ENCODE measurements at regions not wholly inside any gene's neighbourhood (a gene's known extent, or its start where the extent isn't known, plus 50 kb on each side); places are given as distances from the start of the nearest gene placed in this dataset.

GRCh38 chr20:40558212-40558611 lies 130.8 kb downstream of the MAFB start:
- H3K4me3 Mint-ChIP-seq: no peak overlapping the region
- H3K27ac Mint-ChIP-seq: no peak overlapping the region
- CTCF ChIA-PET: no interaction called here
- no peak for DNase-seq
- no peak for ATAC-seq
- no peak for TF ChIP-seq CTCF (IDR thresholded peaks at IDR 0.05)
- H3K4me1 Mint-ChIP-seq (ENCODE audit: low read depth): no peaks in the 10 kb centered on the region
- intact Hi-C loops (cut with micrococcal nuclease): no loop called here
- no peaks in the 10 kb centered on the region for H3K36me3 Mint-ChIP-seq (ENCODE audit: low read depth)
- peaks cover 7% of the 10 kb centered on the region for H3K9me3 Mint-ChIP-seq
- POLR2A ChIA-PET: no interaction called here
- peaks cover 2% of the 10 kb centered on the region for H3K27me3 Mint-ChIP-seq

GRCh38 chr20:40551125-40551530 lies 137.9 kb downstream of the MAFB start:
- peaks cover 15% of the 10 kb centered on the region for H3K27me3 Mint-ChIP-seq
- H3K36me3 Mint-ChIP-seq (ENCODE audit: low read depth): no peaks in the 10 kb centered on the region
- H3K4me3 Mint-ChIP-seq: no peak overlapping the region
- ChIA-PET CTCF (no interaction called here), POLR2A (no interaction called here)
- no peak for ATAC-seq
- H3K27ac Mint-ChIP-seq: no peak overlapping the region
- H3K4me1 Mint-ChIP-seq (ENCODE audit: low read depth): no peaks in the 10 kb centered on the region
- intact Hi-C loops (cut with micrococcal nuclease): no loop called here
- TF ChIP-seq CTCF (IDR thresholded peaks at IDR 0.05): no peak
- DNase-seq: no peak
- H3K9me3 Mint-ChIP-seq: peaks cover 7% of the 10 kb centered on the region

GRCh38 chr20:40547483-40548091 lies 141.4 kb downstream of the MAFB start:
- DNase-seq: no peak
- H3K4me3 Mint-ChIP-seq: no peak overlapping the region
- intact Hi-C loops (cut with micrococcal nuclease): no loop called here
- H3K27me3 Mint-ChIP-seq: peaks cover 16% of the 10 kb centered on the region
- no peaks in the 10 kb centered on the region for H3K36me3 Mint-ChIP-seq (ENCODE audit: low read depth)
- H3K27ac Mint-ChIP-seq: no peak overlapping the region
- H3K9me3 Mint-ChIP-seq: no peaks in the 10 kb centered on the region
- ATAC-seq: no peak
- CTCF ChIA-PET: no interaction called here
- POLR2A ChIA-PET: no interaction called here
- TF ChIP-seq CTCF (IDR thresholded peaks at IDR 0.05): no peak
- H3K4me1 Mint-ChIP-seq (ENCODE audit: low read depth): no peaks in the 10 kb centered on the region

- DNase-seq: no peak
- ChIA-PET CTCF (no interaction called here), POLR2A (no interaction called here)
- no peaks in the 10 kb centered on the region for H3K9me3 Mint-ChIP-seq
- no peak for TF ChIP-seq CTCF (IDR thresholded peaks at IDR 0.05)
- intact Hi-C loops (cut with micrococcal nuclease): no loop called here
- H3K4me3 Mint-ChIP-seq: no peak overlapping the region
- H3K36me3 Mint-ChIP-seq (ENCODE audit: low read depth): no peaks in the 10 kb centered on the region
- peaks cover 12% of the 10 kb centered on the region for H3K27me3 Mint-ChIP-seq
- no peaks in the 10 kb centered on the region for H3K4me1 Mint-ChIP-seq (ENCODE audit: low read depth)
- ATAC-seq: no peak
- no peak overlapping the region for H3K27ac Mint-ChIP-seq
These were observed 143.6 kb downstream of the MAFB start for GRCh38 chr20:40545478-40545877.

GRCh38 chr20:40542065-40542464 lies 147.0 kb downstream of the MAFB start:
- no peak for DNase-seq
- Mint-ChIP-seq H3K27me3 (peaks cover 7% of the 10 kb centered on the region), H3K4me3 (no peak overlapping the region), H3K4me1 (ENCODE audit: low read depth) (no peaks in the 10 kb centered on the region), H3K36me3 (ENCODE audit: low read depth) (no peaks in the 10 kb centered on the region), H3K27ac (no peak overlapping the region), H3K9me3 (no peaks in the 10 kb centered on the region)
- POLR2A ChIA-PET: no interaction called here
- no peak for TF ChIP-seq CTCF (IDR thresholded peaks at IDR 0.05)
- CTCF ChIA-PET: no interaction called here
- intact Hi-C loops (cut with micrococcal nuclease): no loop called here
- no peak for ATAC-seq

All from activated CD8-positive, alpha-beta T cell treated with anti-CD3 and anti-CD28 coated beads for 36 hours (primary cell).